Lung (tissue), 11 donors: ENCODE measurements at regions not wholly inside any gene's neighbourhood (a gene's known extent, or its start where the extent isn't known, plus 50 kb on each side); places are given as distances from the start of the nearest gene placed in this dataset.

Experiments used
- ATAC-seq: fragments of 200-7000 bp; cut with Tn5 transposase; one replicate; pipeline ENCODE4 v1.9.1; 2020; ENCODE audit warnings: moderate number of reproducible peaks; ENCODE audit not compliant: insufficient read depth, low FRiP score
- DNase-seq, 3 donors: peaks; one replicate each; pipeline ENCODE4 v3.0.0-alpha.2; 2013 to 2017
- H3K27ac ChIP-seq, 2 donors: one replicate each; pipeline ENCODE4 v1.5.1; 2013; ENCODE audit warnings: mild to moderate bottlenecking in 2 of 2, moderate library complexity in 2 of 2, control low read depth in 1 of 2, inconsistent platforms in 1 of 2, low read depth in 1 of 2, low read length in 1 of 2
- H3K27me3 ChIP-seq, 3 donors: one replicate each; pipeline ENCODE4 v1.5.1; 2013; ENCODE audit warnings: low read length in 2 of 3; ENCODE audit not compliant: control insufficient read depth in 3 of 3, insufficient read depth in 3 of 3
- H3K36me3 ChIP-seq, 4 donors: one replicate each; pipeline ENCODE4 v1.5.1; 2013; ENCODE audit warnings: low read length in 4 of 4, mild to moderate bottlenecking in 1 of 4, moderate library complexity in 1 of 4; ENCODE audit not compliant: control insufficient read depth in 4 of 4, insufficient read depth in 4 of 4
- H3K4me1 ChIP-seq, 5 donors: one replicate each; pipeline ENCODE4 v1.5.1; 2013; ENCODE audit warnings: low read length in 5 of 5, mild to moderate bottlenecking in 2 of 5, moderate library complexity in 1 of 5; ENCODE audit not compliant: control insufficient read depth in 5 of 5, insufficient read depth in 5 of 5
- H3K4me3 ChIP-seq: one replicate; pipeline ENCODE4 v1.5.1; 2013; ENCODE audit warnings: mild to moderate bottlenecking, control low read depth, moderate library complexity
- H3K9ac ChIP-seq, 2 donors: one replicate each; pipeline ENCODE4 v1.5.1; 2013; ENCODE audit warnings: low read length in 2 of 2, control low read depth in 1 of 2; ENCODE audit not compliant: insufficient read depth in 1 of 2
- H3K9me3 ChIP-seq, 4 donors: one replicate each; pipeline ENCODE4 v1.5.1; 2013; ENCODE audit warnings: low read length in 3 of 4, mild to moderate bottlenecking in 1 of 4, moderate library complexity in 1 of 4; ENCODE audit not compliant: control insufficient read depth in 4 of 4, insufficient read depth in 3 of 4
- WGBS, 2 donors: extraction: QIAGEN DNeasy Blood & Tissue Kit; methylation state at CpG; one replicate each; pipeline ENCODE4 v1.1.7; 2013; 5-methylcytosine and 5-hydroxymethylcytosine counted together
- TF ChIP-seq, protein P1 (sequence below): IDR thresholded peaks from 2 replicates; pipeline ENCODE4 v1.5.1; 2012; ENCODE audit warnings: mild to moderate bottlenecking; ENCODE audit errors: control extremely low read depth, extremely low read depth
- donor health status: control.
- donor health status: control.
- donor health status: Bipolar disorder and iron deficiency.
- donor health status: healthy.
- donor health status: DM: yes; HTN: yes; CAD: no.

DNA sequence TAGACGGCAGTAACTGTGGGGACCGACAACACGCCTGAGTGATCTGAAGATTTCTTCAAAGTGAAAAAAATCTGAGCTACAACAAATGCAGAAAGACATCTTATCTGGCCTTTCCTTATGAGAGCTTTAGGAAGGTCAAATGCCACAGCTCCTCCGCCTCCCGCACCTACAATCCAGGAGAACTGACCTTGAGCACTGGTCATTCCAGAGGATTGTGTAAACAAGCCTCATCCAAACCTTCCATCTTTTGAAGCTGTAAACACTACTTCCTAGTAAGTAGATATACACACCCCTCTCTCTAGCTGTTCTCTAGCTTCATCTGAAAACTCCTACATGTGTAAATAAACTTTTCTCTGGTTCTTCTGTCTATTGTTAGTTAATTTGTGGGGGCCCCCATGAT is 76.9 kb downstream of the CD24 start:
- H3K9me3 ChIP-seq = peaks cover 0 to 14% (median 5%) of the 10 kb centered on the region in 4 donors
- no peak overlapping the region for H3K4me3 ChIP-seq
- H3K36me3 ChIP-seq = no peaks in the 10 kb centered on the region
- ATAC-seq (no peak), DNase-seq (no peak)
- TF ChIP-seq, protein P1, sequence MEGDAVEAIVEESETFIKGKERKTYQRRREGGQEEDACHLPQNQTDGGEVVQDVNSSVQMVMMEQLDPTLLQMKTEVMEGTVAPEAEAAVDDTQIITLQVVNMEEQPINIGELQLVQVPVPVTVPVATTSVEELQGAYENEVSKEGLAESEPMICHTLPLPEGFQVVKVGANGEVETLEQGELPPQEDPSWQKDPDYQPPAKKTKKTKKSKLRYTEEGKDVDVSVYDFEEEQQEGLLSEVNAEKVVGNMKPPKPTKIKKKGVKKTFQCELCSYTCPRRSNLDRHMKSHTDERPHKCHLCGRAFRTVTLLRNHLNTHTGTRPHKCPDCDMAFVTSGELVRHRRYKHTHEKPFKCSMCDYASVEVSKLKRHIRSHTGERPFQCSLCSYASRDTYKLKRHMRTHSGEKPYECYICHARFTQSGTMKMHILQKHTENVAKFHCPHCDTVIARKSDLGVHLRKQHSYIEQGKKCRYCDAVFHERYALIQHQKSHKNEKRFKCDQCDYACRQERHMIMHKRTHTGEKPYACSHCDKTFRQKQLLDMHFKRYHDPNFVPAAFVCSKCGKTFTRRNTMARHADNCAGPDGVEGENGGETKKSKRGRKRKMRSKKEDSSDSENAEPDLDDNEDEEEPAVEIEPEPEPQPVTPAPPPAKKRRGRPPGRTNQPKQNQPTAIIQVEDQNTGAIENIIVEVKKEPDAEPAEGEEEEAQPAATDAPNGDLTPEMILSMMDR = no peak
- 69 to 80% methylated on average over 5 of the region's 5 CpGs for WGBS, 2 donors
- H3K4me1 ChIP-seq = no peaks in the 10 kb centered on the region
- H3K27me3 ChIP-seq = no peaks in the 10 kb centered on the region
- H3K27ac ChIP-seq = no peak overlapping the region
- no peak overlapping the region for H3K9ac ChIP-seq

DNA sequence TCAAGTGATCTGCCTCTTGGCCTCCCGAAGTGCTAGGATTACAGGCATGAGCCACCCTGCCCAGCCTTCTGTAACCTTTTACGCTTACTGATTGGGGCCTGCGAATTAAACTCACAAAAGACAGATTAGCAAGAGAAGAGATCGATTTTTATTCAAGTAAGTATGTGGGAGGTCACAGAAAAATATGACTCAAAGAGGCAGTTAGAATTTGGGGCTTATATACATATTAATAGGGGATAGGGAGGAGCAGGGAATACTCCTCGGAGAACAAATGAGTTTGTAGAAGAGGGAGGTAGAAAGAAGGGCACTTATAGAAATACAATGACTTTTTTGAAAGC is 78.9 kb downstream of the CD24 start:
- Histone ChIP-seq H3K4me1 (no peaks in the 10 kb centered on the region), H3K9me3 (peaks cover 0 to 3% (median 0%) of the 10 kb centered on the region in 4 donors), H3K4me3 (no peak overlapping the region), H3K9ac (no peak overlapping the region), H3K36me3 (no peaks in the 10 kb centered on the region), H3K27me3 (no peaks in the 10 kb centered on the region), H3K27ac (no peak overlapping the region)
- TF ChIP-seq, protein P1 = no peak
- 78 to 82% methylated on average over 5 of the region's 5 CpGs for WGBS, 2 donors
- ATAC-seq = no peak
- no peak for DNase-seq

DNA sequence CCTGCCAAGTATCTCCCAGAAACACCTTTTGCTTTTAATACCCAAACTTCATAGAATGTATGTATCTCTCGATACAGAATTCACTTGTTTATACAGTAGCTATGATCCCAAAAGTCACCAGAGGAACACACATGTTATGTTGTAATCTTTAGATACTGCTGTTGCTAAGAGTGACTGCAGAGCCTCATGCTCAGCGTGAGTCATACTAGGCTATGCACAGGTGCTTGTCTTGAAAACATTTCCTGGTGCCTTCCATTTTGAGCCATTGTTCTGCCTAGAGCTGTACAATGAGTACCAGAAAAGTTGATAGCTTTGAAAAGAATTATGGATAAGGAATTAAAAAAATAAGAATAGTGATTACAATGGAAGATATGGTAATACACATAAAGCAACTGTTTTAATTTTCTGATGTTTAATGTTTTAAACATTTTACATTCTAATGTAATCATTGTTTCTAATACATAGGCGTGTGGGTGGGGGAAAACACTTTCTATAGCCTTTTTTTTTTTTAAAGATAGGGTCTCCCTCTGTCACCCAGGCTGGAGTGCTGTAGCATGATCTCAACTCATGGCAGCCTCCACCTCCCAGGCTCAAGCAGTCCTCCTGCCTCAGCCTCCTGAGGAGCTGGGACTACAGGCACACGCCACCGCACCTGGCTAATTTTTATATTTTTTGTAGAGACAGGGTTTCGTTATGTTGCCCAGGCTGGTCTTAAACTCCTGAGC is 79.4 kb downstream of the CD24 start:
- no peak for ATAC-seq
- no peak overlapping the region for H3K27ac ChIP-seq
- 86 to 91% methylated on average over 6 of the region's 6 CpGs for WGBS, 2 donors

More for the DNA sequence above, 79.4 kb downstream of the CD24 start:
- H3K27me3 ChIP-seq = no peaks in the 10 kb centered on the region
- H3K4me3 ChIP-seq = no peak overlapping the region
- TF ChIP-seq, protein P1 = no peak
- H3K9me3 ChIP-seq = peaks cover 0 to 3% (median 0%) of the 10 kb centered on the region in 4 donors
- H3K4me1 ChIP-seq = no peaks in the 10 kb centered on the region
- no peak overlapping the region for H3K9ac ChIP-seq
- no peaks in the 10 kb centered on the region for H3K36me3 ChIP-seq
- DNase-seq = no peak
